Esophagus squamous epithelium (tissue), 4 donors: ENCODE measurements at regions not wholly inside any gene's neighbourhood (a gene's known extent, or its start where the extent isn't known, plus 50 kb on each side); places are given as distances from the start of the nearest gene placed in this dataset.

Experiments
- POLR2A ChIP-seq, 4 donors: fragments of 450-650 bp; IDR thresholded peaks; one replicate each; pipeline ENCODE4 v1.6.1; 2017; ENCODE audit warnings: antibody characterized with exemption in 4 of 4, mild to moderate bottlenecking in 4 of 4, moderate library complexity in 3 of 4
- TF ChIP-seq, protein P1 (sequence below), 6 experiments: fragments of 450-650 bp in 4 of 6; fragments of 200-600 bp in 2 of 6; sonication (generic) in 2 of 6; IDR thresholded peaks; one replicate each; pipeline ENCODE4 v1.5.1; 2016 to 2019; ENCODE audit warnings: antibody characterized with exemption in 6 of 6, mild to moderate bottlenecking in 4 of 6, moderate library complexity in 4 of 6

DNA sequence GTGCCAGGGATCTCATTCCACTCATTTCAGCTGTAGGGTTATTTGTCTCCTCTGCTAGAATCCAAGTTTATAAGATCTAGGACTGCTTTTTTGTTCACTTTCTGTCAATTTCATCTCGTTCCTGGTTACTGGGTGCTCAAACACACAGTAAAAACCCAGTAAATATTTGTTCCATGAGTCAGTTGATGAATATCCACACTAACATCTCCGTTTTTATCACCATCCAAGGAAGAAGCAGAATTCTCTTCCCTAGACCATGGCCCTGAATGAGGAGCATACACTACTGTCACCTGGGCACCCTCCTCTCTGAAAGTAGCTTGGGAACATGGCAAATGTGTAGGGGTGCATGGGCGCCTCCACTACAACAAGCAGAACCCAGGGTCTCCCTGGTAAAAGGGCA lies 390.8 kb downstream of the FOXO1 start:
- TF ChIP-seq POLR2A (IDR thresholded peaks at IDR 0.05): no peak
- TF ChIP-seq, protein P1, sequence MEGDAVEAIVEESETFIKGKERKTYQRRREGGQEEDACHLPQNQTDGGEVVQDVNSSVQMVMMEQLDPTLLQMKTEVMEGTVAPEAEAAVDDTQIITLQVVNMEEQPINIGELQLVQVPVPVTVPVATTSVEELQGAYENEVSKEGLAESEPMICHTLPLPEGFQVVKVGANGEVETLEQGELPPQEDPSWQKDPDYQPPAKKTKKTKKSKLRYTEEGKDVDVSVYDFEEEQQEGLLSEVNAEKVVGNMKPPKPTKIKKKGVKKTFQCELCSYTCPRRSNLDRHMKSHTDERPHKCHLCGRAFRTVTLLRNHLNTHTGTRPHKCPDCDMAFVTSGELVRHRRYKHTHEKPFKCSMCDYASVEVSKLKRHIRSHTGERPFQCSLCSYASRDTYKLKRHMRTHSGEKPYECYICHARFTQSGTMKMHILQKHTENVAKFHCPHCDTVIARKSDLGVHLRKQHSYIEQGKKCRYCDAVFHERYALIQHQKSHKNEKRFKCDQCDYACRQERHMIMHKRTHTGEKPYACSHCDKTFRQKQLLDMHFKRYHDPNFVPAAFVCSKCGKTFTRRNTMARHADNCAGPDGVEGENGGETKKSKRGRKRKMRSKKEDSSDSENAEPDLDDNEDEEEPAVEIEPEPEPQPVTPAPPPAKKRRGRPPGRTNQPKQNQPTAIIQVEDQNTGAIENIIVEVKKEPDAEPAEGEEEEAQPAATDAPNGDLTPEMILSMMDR (IDR thresholded peaks at IDR 0.05): no peak
